PFSK-1 (cell line): ENCODE measurements at regions not wholly inside any gene's neighbourhood (a gene's known extent, or its start where the extent isn't known, plus 50 kb on each side); places are given as distances from the start of the nearest gene placed in this dataset.

Source experiments
- FOXP2 ChIP-seq: optimal IDR thresholded peaks from 2 replicates; pipeline ENCODE3; 2011; ENCODE audit warnings: borderline replicate concordance, control low read depth, inconsistent platforms; ENCODE audit not compliant: insufficient read depth; ENCODE audit errors: extremely low read length, extremely low read depth
- POLR2AphosphoS5 ChIP-seq: IDR thresholded peaks from 2 replicates; pipeline ENCODE4 v1.6.1; 2012; ENCODE audit warnings: low read depth, mild to moderate bottlenecking, control low read depth, low read length, moderate library complexity
- SIN3A ChIP-seq: IDR thresholded peaks from 2 replicates; pipeline ENCODE4 v1.6.1; 2012; ENCODE audit warnings: mild to moderate bottlenecking, low read length, moderate library complexity, borderline replicate concordance; ENCODE audit not compliant: insufficient read depth
- TAF1 ChIP-seq: IDR thresholded peaks from 2 replicates; pipeline ENCODE4 v1.6.1; 2012; ENCODE audit warnings: low read length, control low read depth, borderline replicate concordance; ENCODE audit not compliant: insufficient read depth
- TF ChIP-seq, protein P1 (sequence below), 2 experiments: IDR thresholded peaks; 2 replicates each; pipeline versions ENCODE4 v1.6.1 to v1.8.0; 2011 to 2012; ENCODE audit warnings: low read depth in 2 of 2, low read length in 2 of 2, control low read depth in 1 of 2, inconsistent platforms in 1 of 2, mild to moderate bottlenecking in 1 of 2, moderate library complexity in 1 of 2; ENCODE audit not compliant: insufficient read depth in 1 of 2

DNA sequence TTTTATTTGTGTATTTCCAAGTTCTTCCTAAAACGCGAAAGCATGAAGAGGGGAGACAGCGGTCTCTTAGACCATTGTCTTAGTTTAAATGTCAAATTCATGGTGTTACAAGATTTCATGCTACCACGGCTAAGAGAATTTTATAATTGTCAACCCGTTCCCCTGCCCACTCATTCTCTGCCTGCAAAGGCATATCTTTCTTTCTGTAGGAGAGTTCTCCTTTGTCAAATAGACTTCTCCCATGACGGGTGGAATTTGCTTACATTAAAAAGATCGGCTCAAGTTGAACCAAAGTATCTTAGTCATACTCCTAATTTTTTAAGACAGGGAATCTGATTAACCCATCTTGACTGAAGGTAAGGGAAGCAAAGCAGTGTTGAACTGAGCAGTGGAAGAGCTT is 539.2 kb downstream of the REEP3 start:
- TF ChIP-seq POLR2AphosphoS5 (no peak), SIN3A (no peak), TAF1 (no peak), FOXP2 (no peak)
- TF ChIP-seq, protein P1, sequence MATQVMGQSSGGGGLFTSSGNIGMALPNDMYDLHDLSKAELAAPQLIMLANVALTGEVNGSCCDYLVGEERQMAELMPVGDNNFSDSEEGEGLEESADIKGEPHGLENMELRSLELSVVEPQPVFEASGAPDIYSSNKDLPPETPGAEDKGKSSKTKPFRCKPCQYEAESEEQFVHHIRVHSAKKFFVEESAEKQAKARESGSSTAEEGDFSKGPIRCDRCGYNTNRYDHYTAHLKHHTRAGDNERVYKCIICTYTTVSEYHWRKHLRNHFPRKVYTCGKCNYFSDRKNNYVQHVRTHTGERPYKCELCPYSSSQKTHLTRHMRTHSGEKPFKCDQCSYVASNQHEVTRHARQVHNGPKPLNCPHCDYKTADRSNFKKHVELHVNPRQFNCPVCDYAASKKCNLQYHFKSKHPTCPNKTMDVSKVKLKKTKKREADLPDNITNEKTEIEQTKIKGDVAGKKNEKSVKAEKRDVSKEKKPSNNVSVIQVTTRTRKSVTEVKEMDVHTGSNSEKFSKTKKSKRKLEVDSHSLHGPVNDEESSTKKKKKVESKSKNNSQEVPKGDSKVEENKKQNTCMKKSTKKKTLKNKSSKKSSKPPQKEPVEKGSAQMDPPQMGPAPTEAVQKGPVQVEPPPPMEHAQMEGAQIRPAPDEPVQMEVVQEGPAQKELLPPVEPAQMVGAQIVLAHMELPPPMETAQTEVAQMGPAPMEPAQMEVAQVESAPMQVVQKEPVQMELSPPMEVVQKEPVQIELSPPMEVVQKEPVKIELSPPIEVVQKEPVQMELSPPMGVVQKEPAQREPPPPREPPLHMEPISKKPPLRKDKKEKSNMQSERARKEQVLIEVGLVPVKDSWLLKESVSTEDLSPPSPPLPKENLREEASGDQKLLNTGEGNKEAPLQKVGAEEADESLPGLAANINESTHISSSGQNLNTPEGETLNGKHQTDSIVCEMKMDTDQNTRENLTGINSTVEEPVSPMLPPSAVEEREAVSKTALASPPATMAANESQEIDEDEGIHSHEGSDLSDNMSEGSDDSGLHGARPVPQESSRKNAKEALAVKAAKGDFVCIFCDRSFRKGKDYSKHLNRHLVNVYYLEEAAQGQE (IDR thresholded peaks at IDR 0.05; ENCODE audit: insufficient read depth in 1 of 2, low read depth in 2 of 2, low read length in 2 of 2): no peak
